HG03135 (cell line): ENCODE measurements at regions not wholly inside any gene's neighbourhood (a gene's known extent, or its start where the extent isn't known, plus 50 kb on each side); places are given as distances from the start of the nearest gene placed in this dataset.
A peak's percentile ranks its signal among the peaks of the same experiment; 100 is the strongest.

Source experiments
- ATAC-seq: cut with Tn5 transposase; IDR thresholded peaks from one replicate; pipeline ENCODE4 v1.9.1; 2021; ENCODE audit warnings: mild to moderate bottlenecking, moderate library complexity; ENCODE audit not compliant: unreplicated experiment

DNA sequence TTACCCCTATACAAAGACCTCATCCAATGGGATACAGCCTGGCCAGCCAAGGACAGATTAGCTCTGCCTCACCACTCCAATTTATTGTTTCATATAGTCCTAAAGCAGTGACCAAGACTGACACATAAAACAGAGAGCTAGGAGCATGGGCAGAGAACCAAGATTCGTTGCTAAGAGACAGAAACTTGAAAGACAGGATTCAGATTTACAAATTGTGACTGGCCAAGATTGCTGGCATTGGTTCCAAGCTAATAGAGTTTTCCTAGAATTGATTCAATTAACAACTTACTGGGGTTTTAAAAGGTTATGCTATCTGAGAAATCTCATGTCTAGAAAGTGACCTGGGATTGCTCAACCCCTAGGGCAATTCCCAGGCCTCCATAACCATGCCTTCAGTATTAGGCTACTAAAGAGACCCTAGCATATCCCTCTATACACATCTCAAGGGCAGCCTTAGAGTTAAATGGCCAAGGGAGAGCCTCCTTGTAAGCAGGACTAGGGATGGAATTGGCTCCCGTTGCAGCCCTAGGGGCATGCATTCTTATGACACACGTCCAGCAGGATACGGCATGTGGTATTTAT, 75.6 kb downstream of the ICOS start:
- ATAC-seq: no peak

DNA sequence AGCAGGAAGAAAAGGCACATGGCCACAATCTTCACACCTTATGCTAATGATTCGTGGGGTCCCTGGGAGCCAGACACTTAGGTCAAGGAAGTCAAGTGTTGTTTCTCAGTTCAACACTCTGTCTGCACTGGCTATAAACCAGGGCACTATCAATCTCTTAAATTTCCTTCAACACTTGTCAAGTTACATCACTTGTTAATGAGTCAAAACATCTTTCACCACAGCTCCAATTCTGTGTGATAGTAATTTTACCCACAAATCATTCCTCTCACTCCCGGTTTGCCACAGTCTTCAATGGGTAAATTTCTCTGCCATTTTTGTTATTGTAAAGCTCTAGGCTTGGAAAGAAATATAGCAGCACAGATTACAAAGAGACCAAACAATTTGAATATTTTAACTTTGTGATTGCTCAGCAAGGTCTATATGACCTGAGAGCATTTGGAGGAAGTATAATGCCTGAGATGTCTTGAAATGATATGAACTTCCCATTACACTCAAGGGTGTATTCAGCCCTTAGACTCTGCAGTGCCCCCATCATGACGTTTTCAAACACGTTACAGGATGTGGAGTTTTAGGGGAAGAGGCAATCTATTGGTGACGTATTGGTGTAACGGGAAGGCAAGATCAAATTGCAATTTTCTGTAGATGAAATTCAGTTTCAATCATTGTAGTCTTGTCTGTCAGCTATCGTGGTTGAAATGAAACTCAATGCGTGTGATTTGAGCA, 78.7 kb downstream of the ICOS start:
- no peak for ATAC-seq

DNA sequence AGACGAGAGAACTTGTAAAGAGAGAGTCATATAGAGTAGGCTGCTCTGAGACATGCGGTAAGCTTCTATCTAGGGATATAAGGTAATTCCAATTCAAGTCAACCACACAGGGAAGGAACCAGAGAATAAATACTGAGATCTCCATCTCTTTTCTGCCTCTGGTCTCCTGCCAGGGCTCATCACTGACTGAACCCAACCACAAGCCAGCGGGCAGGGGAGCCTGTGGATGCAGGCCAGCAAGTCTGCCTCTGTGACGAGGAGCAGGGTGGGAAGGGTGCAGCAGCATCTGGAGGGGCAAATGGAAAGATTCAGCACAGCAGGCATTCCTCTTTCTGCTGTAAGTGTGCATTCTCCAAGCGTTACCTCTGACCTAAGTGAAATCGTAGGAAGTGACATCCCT, 82.2 kb downstream of the ICOS start:
- no peak for ATAC-seq

DNA sequence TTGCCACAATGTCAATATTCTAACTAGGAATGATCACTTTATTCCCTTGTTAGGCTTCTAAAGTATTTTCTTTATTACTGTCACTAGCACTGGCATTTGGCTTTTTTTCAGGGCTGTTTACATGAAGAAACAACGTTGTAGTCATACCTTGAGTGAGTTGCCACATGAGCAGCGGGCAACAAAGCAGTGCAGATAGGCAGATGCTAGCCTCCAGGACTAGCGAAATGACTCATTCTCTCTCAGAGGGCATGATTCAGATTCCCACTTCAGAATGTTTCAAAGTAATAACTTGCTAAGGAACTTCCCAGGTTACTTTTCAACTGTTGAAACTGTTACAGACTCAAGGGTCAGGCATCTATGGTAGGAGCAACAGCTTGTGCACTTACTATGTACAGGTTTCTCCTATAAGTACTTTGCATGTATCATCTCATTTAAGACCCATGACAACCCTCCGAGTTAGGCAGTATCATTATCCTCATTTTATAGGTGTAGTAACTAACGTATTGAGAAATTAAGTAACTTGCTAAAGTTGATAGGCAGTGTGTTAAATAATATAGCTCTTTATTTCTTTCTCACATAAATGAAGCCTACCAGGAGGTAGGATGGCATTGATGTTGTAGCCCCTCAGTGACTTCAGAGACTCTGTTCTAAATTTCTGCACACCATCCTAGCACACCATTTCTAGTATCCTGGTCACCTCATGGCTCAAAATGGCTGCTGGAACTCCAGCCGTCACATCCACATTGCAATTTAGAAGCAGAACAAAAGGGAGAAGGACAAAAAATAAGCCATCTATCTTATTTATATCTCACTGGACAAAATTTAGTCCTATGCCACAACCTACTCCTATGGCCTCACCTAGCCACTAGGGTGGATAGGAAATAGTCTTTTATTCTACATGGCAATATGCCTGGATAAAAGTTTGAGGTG, 83.3 kb downstream of the ICOS start:
- ATAC-seq: no peak

DNA sequence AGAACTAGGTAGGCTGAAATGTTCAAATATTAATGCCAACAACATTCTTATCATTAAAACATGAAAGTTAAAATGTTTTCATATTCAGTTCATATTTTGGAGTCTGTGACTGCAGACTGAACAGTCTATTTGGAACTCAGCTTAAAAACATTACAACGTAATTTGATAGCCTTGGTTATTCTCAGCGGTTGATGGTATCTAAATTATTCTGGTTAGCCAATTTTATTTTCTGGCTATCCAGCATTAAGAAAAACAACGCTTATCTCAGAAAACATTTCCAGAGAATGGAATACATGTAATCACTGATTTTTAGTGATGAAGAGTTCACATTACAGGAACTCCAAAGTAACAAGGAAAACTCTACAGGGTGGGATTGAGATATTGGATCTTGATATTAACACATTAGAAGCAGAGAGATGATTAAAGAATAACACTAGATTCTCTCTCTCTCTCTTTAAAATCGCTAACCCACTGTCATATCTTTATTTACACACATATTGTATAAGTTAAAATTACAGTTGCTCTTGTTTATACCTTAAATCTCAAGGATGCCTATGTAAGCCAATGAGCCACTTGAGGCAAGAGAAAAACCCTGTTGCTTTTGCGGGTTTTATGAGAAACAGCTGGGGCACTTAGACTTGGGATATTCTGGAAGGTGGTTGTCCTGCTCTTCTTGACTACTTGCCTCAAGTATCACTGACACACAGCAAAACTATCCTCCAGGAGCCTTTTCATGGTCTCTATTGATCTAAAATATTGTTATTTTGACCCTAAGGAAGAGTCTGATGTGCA, 84.9 kb downstream of the ICOS start:
- no peak for ATAC-seq

DNA sequence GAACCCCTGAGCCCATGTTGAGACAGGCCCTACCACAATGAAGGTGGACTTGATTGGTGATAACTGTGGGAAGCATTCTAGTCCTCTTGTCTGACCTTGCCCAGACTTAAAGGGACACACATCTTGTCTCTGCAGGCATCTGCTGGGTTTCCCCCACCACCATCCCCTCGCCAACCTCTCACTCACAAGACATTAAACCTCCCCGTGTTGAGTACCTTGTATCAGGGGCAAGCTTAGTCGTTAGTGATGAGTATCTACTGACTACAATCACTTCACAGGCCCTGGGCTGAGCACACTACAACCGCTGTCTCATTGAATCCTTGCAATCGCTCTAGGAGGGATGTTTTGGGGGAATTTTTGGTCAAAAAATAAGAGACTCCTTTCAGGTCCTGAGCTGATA, 86.0 kb downstream of the ICOS start:
- no peak for ATAC-seq

DNA sequence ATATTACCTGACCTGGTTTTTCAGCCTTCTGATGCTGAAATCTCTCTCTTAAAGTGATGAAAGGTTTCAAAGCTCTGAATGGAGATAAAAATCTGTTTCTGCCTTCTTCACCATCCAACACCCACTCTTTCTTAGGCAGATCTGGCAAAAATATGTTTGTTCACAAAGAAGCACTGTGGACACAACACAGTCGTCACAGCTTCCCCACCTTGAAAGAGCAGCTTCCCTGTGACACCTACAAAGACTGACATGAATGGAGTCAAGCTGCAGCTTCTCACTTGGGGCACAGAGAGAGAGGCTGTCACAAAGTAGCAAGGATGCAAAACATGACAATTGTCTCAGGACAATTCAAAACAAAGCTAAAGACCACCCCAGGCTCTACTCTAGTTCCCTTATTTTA, 86.5 kb downstream of the ICOS start:
- no peak for ATAC-seq

DNA sequence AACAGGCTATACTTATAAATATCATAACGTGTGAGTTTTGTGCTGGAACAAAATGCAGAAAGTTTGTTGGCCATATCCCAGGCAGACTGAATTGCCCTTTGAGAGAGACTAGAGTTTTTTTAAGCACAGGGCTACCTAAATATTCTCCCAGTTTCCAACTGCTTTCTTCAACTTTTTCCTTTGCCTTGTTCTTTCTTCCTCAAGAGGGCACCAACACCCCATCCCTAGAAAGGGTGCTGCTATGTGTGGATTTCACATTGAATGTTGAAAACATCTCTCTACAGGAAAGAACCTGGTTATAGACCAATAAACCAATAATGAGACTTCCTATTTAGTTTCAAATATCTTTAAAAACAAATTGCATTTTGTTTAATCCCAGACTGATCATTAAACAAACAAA, 87.9 kb downstream of the ICOS start:
- no peak for ATAC-seq

DNA sequence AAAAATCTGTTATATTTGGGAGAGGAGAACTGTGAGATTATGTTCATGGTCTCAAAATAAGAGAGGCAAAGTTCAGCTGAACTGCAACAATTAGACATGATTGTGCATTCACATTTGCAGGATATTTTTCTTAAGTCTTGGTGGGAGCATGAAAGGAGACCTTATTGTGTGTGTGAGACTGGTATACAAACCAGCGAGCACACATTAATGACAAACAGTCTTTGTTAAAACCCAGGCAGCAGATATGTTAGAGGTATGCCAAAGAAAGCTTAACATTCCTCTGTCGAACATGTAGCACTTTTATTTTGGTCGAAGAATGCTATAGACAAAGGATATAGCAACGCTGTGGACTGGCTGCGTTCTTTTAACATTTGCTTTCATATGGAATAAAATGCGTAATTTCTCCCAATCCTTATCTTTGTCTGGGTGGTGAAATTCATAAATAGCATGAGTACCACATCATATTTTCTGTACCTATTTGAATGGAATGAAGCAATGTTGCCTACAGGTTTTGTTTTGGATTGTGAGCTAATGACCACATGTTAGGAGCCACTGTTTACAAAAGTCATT, 88.4 kb downstream of the ICOS start:
- ATAC-seq: no peak

DNA sequence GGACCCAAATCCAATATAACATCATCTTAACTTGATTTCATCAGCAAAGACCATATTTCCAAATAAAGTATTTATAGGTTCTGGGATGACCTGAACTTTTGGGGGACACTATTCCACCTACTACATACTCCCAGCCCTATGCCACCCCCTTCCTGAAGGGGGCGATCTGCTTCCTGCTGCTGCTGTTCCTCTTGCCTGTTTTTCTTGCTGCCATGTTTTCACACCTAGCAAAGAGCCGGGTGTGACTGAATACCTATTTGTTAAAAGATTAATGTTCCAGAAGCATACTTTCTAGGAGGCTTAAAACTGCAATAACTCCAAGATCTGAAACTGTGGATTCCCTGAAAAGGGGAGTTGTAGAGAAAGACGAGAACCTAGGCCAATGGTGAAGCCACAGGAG, 89.7 kb downstream of the ICOS start:
- no peak for ATAC-seq

DNA sequence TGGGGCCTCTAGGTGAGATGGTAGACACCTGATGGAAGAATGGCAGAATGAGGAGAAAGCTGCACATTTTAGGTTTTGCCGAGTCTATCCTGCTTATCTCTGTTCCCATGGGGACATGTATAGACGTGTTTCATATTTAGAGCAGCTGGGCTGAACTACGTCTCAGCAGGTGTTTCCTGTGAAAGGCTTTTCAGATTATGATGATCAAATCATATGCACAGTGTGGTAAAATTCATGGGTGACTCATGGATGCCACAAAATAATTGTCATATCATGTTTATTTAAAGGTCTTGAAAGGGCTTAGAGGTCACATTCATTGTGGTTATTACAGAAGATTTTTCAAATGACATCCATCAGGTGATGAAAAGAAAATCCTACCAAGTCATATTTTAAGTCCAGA, 90.5 kb downstream of the ICOS start:
- ATAC-seq: peak; percentile 96

DNA sequence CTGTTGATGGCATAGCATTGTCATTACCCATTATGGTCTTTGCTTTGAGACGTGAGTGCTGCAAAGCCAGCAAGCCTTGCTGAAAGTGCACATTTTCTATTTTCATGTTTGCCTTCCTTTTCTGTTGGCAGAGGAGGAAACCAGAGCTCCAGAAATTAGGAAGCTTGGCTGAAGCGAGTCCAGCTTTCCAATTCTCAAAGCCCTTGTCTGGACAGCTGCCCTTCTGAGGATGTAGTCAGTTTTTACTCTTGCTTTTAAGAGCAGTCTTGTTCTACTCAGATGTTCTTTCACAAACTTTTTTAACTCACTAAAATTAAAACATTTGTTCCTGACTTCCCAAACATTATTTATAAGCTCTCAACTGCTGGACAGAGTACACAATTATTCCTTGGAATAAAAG, 93.8 kb downstream of the ICOS start:
- no peak for ATAC-seq

DNA sequence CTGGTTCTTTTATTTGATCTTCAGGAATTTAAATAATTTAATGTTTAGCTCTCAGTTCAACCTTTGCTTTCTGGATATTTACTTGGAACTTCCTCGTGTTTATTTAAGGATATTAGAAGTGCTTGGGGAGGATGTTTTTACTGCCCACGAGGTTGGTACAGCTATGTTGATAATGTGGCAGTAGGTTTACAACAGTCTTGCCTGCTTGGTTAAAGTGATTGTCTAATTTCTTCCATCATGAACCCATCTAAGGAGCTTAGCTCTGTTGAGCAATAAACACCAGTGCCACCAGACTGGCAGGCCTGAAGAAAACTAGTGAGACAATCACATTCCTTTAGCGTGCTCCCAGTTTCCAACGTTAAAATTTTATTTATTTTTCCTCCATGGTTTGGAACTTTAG, 94.5 kb downstream of the ICOS start:
- no peak for ATAC-seq

DNA sequence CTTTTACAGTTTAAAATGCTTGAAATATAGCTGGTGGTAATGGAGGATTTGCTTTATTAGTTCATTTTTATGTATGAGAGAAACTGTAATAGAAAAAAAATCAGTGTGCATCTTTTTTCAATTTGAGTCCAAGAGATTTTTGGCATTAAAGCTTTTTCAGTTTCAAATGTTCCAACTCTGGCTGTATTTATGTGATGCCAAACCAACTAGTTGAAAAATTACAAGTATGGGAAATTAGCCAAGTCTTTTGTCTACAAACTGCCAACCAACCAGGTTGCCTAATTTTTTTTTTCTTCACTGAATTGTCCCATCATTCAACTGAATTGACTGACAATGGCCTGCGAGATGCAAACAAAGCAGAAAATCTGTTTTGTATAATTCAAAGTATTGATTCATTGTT, 95.7 kb downstream of the ICOS start:
- no peak for ATAC-seq

DNA sequence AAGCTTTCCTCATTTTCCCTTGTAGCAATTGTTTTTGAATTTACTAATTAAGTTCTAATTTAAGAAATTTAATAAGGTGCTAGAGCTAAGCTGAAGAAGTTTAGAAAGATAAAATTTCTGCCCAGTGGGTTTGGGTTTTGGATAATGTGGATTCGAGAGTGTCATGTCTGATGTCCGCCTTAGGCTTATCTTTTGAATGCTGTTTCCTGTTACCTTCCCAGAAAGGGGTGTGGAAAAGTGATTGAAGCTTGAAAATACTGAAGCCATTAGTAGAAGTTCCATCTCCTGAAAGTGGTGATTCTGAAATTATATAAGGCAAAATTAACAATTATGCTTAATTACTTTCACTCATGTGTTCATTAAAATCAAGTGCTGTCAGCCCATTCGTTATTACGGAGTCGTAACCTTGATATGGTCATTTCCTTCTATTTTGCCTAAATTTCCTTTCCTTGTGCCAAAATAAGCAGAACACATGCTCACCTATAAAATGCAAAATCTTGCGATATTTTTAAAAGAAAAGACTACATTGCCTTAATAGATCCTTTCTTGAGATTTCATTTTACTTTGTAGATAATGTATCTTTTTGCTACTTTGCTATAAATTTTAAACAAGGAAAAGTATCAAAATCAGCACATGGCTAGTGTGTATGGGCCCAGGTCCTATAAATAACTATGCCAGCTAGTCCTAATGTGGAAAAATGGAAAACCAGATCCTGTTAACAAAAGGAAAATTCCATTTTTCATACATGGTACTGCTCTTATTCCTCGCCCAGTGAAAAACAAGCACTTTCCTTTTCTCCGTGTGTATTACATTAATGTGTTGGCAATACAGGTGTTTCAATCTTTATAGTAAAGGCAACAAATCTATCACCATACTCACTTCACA, 97.3 kb downstream of the ICOS start:
- ATAC-seq: no peak

DNA sequence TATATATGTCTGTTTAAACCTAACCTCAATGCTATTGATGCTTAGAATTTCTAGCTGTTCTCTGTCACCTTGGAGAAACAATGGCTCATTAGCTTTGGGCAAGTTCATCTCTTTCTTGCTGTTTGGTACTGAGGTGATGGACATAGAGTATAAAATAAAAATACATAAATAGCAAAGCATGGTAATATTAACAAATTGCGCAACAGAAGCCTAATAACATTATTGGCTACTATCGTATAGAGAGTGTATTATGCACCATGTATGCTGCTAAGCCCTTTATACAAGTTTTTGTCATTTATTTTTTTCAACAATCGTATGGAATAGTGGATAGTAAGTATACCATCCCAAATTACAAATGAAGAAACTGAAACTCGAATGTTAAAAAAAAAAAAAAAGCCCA, 100.1 kb downstream of the ICOS start:
- no peak for ATAC-seq

DNA sequence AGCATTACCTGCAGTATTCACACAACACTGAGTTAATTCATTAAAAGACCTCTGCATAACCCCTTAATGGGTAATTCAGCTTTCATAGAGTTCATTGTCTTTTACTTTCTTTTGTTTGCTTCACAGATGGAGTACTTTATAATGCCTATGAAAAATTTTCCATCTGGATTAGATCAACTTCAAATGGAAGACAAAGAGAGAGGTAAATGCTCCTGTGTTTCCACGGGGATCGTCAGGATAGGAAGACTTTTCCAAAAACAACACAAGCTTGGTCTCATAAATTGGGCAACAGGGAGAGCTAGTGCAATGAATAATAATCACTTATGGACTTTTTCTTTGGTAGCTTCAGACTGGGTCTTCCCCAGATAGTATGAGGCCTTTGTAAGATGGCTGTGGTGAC, 100.7 kb downstream of the ICOS start:
- ATAC-seq: no peak

DNA sequence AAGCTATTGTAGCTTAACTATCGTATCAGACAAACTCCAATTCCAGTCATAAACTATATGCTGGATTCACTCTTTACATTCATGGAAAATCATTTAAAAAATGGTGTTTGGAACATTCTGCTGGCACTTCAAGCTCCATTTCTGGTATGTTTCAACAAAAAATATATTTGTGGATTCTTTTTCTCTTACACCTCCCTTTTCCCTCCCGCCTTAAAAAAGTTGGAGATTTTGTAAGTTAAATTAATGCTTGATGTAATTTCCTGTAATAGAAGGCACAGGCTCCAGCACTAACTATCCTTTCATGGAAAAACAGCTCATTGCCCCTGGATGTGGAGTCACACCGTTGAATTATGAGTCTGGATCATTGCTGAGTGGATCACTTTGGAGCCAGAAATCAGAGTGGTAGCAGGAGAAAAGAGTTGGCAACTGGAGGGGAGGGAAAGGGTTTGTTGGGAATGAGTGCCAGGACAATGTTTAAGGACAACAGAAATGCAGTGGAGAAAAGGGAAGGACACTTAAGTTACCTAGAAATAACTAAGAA, 102.8 kb downstream of the ICOS start:
- no peak for ATAC-seq

DNA sequence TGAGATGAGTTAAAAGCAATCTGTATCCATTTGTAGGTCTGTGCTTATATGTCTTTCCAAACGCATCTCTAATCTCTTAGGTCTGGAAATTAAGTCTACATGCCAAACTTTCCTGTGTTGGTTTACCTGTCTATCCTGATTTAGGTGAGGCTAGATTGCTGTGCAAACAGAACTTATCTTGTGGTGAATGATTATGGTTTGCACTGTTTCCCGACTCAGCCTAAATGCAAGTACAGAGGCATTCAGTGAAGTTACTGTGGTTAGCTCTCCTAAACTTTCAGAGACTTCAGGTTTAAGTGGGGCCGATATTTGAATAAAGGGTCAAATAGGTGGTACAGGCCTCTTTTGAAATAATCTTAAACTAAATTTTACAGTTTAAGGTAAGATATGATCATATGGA, 103.5 kb downstream of the ICOS start:
- ATAC-seq: no peak

DNA sequence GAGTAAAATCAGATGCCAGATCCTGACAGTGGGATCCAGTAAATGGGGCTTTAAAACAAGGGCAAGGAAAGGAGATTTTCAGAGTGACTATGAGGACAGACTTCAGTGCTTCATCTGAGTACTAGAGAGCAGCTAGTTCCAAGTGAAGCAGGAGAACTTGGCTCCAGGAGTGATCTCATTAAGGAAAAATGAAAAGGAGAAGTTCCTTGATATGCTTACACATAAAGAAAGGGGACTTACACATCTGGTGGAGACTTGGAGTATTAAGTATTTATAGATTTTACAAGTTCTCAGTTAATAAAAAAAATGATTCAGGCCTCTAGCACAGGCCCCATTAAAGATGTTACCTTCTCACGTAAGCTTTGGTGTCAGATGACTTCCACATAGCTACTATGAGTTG, 105.8 kb downstream of the ICOS start:
- no peak for ATAC-seq
